ENCODE measurements at regions not wholly inside any gene's neighbourhood (a gene's known extent, or its start where the extent isn't known, plus 50 kb on each side); places are given as distances from the start of the nearest gene placed in this dataset.

- DNase-seq (ENCODE audit: low read depth in 2 of 2), result no peak
Measured at GRCh38 chr20:12358655-12359009, 440.9 kb downstream of the BTBD3 start.

- no peak for DNase-seq (ENCODE audit: low read depth in 2 of 2)
Measured at GRCh38 chr20:12371990-12372389, 454.3 kb downstream of the BTBD3 start.

DNA sequence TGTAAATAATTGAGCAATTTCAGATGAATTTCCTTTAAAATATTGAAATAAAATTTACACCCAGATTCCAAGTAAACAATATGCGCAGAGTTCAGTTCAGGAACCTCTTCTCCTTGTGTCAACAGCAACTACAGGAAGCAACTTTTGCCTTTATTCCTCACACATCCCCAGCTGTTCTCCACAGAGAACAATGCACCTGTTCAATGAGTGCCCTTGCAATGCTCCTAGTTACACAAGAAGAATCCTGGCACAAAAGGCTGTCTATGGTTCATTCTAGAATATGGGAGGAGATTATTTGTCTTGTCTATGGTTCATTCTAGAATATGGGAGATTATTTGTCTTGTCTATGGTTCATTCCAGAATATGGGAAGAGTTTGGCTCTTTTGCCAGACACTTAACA is 454.9 kb downstream of the BTBD3 start:
- no peak for DNase-seq (ENCODE audit: low read depth in 2 of 2)

- DNase-seq (ENCODE audit: low read depth in 2 of 2), result no peak
Measured at GRCh38 chr20:12375967-12376366, 458.3 kb downstream of the BTBD3 start.

GRCh38 chr20:12383821-12384220 is 466.1 kb downstream of the BTBD3 start:
- no peak for DNase-seq (ENCODE audit: low read depth in 2 of 2)

- no peak for DNase-seq (ENCODE audit: low read depth in 2 of 2)
Measured at GRCh38 chr20:12386821-12387220, 469.1 kb downstream of the BTBD3 start.

GRCh38 chr20:12391099-12391498 is 473.4 kb downstream of the BTBD3 start:
- DNase-seq (ENCODE audit: low read depth in 2 of 2), result no peak

DNA sequence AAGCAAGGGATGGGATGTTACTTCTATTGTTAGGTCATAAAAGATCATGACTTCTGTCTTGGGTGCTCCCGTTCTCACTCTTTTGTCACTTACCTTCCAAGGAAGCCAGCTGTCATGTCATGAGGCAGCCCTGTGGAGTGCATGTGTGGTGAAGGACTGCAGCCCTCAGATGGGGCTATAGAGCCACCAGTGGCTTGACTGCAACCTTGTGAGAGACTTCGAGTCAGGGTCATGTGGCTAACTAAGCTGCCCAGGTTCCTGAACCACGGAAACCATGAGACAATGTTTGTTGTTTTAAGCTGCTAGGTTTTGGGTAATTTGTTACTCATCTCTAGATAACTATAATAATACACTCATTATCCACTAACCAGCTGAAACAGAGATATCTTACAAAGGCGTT is 477.1 kb downstream of the BTBD3 start:
- no peak for DNase-seq (ENCODE audit: low read depth in 2 of 2)

GRCh38 chr20:12395353-12395752 is 477.7 kb downstream of the BTBD3 start:
- no peak for DNase-seq (ENCODE audit: low read depth in 2 of 2)

DNA sequence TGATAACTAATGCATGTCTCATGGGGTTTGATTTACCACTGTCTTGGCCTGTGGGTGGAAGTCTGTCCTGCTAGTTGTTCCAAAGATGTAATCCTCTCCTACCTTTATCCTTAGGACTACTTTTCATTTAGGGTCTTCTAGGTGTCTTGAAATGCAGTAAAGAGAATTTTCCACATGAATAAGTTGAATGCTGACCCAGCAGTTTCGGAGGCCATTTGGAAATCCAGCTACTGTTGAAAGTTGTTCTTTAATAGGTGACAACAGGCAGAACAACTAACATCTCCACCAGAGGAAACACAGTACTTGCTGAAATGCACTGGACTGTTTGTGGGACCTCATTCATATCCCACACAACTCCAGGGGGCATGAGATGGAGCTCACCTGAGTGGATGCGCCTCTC is 478.1 kb downstream of the BTBD3 start:
- no peak for DNase-seq (ENCODE audit: low read depth in 2 of 2)

DNA sequence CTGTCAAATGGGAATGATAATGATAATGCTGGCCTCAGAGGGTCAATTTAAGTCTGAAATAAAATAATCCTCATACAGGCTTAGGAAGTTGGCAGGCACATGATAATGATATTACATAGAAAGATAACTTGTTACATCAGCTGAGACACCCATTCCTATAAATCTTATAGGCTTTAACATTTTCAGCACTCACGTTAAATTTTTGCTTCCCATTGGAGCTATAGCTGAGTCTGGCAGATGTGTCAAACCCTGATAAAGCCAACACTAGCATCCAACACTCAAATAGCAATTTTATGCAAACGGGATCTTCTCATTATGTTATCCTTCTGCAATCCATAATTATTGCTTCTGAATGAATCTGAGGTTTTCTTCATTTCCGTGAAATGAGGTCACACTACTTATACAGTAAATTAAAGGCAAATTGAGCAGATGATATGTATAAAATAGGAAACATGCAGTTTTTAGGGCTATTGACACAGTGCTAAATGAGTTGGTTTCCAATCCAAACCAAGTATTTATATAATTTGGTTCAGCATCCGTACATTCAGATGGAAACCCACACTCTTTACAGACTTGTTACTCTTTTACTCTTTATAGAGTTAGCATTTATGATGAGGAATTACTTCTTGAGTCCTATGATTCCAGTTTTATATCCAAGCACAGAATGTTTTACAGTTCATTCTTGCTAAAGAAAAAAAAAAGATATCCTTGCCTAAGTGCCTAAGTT is 481.6 kb downstream of the BTBD3 start:
- DNase-seq (ENCODE audit: low read depth in 2 of 2), result no peak

DNA sequence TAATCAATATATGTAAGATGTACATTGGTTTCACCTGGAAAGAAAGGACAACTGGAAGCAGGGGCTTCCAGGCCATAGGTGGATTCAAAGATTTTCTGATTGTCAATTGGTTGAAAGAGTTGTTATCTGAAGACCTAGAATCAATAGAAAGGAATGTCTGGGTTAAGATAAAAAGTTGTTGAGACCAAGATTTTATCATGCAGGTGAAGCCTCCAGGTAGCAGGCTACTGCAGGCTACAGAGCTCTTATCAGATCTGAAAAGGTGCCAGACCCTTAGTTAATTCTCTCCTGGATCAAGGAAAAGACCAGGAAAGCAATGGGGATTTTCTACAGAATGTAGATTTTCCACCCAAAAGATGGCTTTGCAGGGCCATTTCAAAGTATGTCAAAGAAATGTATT is 487.2 kb downstream of the BTBD3 start:
- no peak for DNase-seq (ENCODE audit: low read depth in 2 of 2)

DNA sequence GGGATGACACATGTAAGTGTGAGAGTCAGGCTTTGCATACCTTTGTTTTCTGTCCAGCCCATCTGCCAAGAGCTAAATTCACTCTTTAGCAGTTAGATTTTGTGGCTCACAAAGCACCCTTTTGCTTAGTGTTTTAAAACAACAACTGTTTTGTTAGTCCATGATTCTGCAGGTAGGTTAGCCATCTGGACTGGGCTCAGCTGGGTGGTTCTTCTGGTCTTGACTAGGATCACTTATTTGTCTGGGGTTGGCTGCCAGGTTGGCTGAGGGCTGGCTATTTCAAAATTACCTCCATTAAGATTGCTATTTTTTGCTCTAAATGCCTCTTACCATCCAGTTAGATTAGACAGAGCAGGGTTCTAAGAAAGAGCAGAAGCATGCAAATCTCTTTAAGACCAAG is 489.3 kb downstream of the BTBD3 start:
- DNase-seq (ENCODE audit: low read depth in 2 of 2), result no peak

DNA sequence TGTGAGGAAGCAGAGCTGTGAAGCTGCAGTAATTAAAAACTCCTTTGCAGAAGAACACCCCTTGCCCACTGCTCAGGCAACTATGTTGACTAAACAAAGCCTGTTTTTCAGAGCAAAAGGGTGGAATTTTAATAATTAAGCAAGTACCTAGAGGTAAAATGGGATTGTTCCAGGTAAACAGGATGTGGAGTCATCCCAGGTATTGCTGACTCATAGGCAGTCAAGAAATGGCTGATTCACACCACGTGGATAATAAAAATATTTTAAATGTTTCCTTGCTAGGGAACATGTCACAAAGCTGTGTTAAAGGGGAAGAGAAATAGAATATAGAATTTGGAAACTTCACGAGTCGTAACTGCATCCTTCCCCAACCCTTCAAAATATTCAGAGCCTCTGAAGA is 491.8 kb downstream of the BTBD3 start:
- no peak for DNase-seq (ENCODE audit: low read depth in 2 of 2)

DNA sequence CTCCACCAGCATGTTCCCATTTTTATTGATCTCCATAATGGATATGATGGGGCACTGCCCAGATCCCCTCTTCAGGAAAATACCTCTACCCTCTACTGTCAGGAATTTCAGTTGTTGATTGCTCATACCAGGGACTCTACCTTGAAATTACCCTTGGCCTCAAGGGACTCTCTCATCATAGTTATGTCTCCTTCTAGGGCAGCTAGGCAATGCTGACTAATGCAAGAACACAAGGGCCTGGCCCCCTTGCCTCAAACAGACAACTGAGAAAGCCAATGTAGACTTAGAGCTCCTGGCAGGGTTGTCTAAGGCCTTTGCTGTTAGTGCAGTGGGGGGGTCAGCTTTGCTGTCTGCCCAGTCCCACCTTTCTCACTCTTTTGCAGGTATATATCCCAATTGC is 493.1 kb downstream of the BTBD3 start:
- DNase-seq (ENCODE audit: low read depth in 2 of 2), result no peak

DNA sequence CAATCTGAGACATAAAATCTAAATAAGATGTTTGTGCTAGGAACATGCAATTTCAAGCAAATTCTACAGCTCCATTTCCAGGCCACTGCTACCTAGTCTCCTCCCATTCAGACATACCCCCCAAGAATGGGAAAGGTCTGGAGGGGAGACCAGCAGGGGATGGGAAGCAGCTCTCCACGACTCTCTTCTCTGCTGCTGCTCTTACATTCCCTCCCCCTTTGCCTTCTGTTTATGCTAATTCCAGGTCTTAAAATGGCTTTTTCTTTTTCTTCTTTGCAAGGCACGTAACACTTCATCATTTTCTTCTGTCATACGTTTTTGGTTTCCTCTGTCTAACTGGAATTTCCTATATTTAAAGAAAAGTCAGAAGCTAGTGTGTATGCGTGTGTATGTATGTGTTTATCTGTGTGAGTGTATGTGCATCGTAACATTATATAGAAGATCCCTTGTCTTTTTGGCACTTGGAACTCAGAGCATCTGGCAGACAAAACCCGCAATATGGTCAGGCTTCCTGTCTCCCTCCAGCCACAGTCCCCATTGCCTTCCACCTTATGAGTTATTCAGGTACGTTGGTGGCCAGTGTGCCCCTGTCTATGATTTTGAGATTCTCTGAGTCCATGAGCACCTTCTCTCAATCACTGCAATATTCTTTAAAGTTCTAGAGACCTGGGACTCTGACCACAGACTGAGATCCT is 493.7 kb downstream of the BTBD3 start:
- no peak for DNase-seq (ENCODE audit: low read depth in 2 of 2)

DNA sequence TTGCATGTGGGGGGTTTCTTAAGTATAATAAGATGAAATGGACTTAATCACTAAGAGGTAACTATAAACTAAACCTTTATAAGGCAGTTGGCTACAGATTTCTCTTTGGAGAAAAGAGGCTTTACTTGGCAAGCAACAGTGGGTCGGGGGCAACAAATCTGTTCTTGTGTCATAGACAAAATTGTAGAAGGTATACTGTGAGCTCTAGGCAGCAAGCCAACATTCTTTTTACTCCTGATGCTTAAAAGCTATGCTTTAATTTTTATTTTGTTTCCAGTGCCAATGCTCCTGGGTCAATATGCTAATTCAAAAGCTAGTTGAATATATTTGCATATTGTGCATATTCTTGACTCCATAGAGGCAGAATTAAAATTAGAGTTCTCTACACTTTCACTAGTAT is 495.4 kb downstream of the BTBD3 start:
- no peak for DNase-seq (ENCODE audit: low read depth in 2 of 2)

GRCh38 chr20:12414446-12415274 is 497.0 kb downstream of the BTBD3 start:
- no peak for DNase-seq (ENCODE audit: low read depth in 2 of 2)

GRCh38 chr20:12416281-12416680 is 498.6 kb downstream of the BTBD3 start:
- DNase-seq (ENCODE audit: low read depth in 2 of 2), result no peak

GRCh38 chr20:12433724-12434123 is 516.0 kb downstream of the BTBD3 start:
- DNase-seq (ENCODE audit: low read depth in 2 of 2), result no peak

DNA sequence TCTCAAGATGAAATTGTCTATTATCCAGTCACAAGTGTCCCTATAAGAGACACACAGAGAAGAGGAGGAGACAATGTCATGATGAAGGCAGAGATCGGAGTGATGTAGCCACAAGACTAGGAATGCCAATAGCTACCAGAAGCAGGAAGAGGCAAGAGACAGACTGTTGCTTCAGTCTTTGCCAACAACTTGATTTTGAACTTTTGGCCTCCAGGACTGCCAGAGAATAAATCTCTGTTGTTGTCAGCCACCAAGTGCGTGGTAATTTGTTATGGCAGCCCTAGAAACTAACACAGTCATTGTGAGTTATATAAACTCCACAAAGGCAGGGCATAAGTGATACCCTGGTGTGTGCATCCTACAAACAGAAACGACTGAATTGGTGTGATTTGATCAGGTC is 517.0 kb downstream of the BTBD3 start:
- no peak for DNase-seq (ENCODE audit: low read depth in 2 of 2)

DNA sequence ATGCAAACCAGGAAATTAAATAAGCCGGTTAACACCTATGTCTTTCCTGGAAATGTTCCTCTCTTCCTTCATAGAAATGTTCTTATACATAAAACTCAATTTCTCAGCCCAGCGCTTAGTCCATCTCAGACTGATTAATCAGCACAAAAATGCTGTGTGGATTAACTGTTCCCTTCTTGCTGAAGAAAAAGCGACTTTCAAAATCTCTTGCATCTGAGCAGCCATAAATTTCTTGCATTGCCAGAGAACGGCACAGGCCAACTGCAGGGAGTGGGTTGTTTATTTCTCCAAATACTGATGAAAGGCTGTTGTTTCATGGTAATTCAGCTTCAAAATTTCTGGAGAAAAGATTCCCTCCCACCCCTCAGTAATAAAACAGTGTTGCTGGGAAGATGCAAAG is 517.6 kb downstream of the BTBD3 start:
- DNase-seq (ENCODE audit: low read depth in 2 of 2), result no peak

DNA sequence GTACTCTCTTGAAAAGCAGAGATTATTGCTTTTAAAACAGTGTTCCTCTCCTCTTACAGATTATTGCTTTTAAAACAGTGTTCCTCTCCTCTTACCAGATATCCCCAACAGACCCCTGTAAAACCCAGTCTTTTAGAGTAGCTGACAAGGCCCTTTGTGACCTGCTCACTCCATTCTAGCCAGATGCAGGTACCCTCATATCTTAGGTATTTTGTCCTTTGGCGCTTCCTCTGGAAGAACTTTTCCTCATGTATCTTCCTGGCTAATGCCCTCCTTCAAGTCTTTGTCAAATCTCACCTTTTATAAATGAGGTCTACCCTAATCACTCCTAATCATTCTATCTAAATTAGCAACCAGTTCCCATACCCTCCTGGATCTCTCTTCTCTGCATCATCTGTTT is 536.0 kb downstream of the BTBD3 start:
- no peak for DNase-seq (ENCODE audit: low read depth in 2 of 2)
